H1 (cell line): ENCODE measurements at regions not wholly inside any gene's neighbourhood (a gene's known extent, or its start where the extent isn't known, plus 50 kb on each side); places are given as distances from the start of the nearest gene placed in this dataset.

Source experiments
- SP1 ChIP-seq: IDR thresholded peaks from 2 replicates; pipeline ENCODE4 v1.6.1; 2011; ENCODE audit warnings: low read depth, low read length
- SRF ChIP-seq: IDR thresholded peaks from 2 replicates; pipeline ENCODE4 v1.6.1; 2011; ENCODE audit warnings: mild to moderate bottlenecking, low read depth, low read length, moderate library complexity

- TF ChIP-seq SP1 (no peak), SRF (no peak)
Measured at GRCh38 chr16:85164838-85165516, 52.7 kb upstream of the CIBAR2 start (continued).
